ENCODE measurements at regions not wholly inside any gene's neighbourhood (a gene's known extent, or its start where the extent isn't known, plus 50 kb on each side); places are given as distances from the start of the nearest gene placed in this dataset.

DNA sequence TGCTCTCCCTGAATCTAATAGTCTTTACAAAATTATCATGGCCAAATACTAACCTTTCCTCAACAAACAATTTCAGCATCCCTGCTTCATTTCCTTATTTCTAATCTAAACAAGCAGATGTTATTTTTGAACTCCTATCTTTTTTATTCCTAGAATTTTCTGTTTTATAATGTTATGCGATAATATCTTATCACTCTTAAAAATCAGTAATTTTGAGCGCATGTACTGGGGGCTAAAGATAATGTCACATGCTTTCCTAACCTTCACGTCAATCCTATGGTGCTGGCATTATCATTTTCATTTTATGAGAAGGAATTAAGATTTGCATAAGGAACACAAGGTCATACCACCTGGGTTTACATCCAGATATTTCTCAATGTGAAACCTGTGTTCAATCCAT lies 648.0 kb downstream of the BRINP1 start:
- TF ChIP-seq, protein P1, sequence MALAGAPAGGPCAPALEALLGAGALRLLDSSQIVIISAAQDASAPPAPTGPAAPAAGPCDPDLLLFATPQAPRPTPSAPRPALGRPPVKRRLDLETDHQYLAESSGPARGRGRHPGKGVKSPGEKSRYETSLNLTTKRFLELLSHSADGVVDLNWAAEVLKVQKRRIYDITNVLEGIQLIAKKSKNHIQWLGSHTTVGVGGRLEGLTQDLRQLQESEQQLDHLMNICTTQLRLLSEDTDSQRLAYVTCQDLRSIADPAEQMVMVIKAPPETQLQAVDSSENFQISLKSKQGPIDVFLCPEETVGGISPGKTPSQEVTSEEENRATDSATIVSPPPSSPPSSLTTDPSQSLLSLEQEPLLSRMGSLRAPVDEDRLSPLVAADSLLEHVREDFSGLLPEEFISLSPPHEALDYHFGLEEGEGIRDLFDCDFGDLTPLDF (CRISPR knock-in tag; IDR thresholded peaks at IDR 0.05): no peak
- TF ChIP-seq, protein P2, sequence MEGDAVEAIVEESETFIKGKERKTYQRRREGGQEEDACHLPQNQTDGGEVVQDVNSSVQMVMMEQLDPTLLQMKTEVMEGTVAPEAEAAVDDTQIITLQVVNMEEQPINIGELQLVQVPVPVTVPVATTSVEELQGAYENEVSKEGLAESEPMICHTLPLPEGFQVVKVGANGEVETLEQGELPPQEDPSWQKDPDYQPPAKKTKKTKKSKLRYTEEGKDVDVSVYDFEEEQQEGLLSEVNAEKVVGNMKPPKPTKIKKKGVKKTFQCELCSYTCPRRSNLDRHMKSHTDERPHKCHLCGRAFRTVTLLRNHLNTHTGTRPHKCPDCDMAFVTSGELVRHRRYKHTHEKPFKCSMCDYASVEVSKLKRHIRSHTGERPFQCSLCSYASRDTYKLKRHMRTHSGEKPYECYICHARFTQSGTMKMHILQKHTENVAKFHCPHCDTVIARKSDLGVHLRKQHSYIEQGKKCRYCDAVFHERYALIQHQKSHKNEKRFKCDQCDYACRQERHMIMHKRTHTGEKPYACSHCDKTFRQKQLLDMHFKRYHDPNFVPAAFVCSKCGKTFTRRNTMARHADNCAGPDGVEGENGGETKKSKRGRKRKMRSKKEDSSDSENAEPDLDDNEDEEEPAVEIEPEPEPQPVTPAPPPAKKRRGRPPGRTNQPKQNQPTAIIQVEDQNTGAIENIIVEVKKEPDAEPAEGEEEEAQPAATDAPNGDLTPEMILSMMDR (IDR thresholded peaks at IDR 0.05): no peak
- TF ChIP-seq IRF2 (CRISPR knock-in tag; IDR thresholded peaks at IDR 0.05; ENCODE audit: borderline replicate concordance, low read depth): no peak
- no peak for TF ChIP-seq PRRX2 (CRISPR knock-in tag; IDR thresholded peaks at IDR 0.05)
- no peak for TF ChIP-seq ZNF138 (CRISPR knock-in tag; conservative IDR thresholded peaks at IDR 0.05)
- no peak for TF ChIP-seq KAT7 (CRISPR knock-in tag; IDR thresholded peaks at IDR 0.05; ENCODE audit: borderline replicate concordance)
- TF ChIP-seq, protein P3, sequence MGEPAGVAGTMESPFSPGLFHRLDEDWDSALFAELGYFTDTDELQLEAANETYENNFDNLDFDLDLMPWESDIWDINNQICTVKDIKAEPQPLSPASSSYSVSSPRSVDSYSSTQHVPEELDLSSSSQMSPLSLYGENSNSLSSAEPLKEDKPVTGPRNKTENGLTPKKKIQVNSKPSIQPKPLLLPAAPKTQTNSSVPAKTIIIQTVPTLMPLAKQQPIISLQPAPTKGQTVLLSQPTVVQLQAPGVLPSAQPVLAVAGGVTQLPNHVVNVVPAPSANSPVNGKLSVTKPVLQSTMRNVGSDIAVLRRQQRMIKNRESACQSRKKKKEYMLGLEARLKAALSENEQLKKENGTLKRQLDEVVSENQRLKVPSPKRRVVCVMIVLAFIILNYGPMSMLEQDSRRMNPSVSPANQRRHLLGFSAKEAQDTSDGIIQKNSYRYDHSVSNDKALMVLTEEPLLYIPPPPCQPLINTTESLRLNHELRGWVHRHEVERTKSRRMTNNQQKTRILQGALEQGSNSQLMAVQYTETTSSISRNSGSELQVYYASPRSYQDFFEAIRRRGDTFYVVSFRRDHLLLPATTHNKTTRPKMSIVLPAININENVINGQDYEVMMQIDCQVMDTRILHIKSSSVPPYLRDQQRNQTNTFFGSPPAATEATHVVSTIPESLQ (CRISPR knock-in tag; IDR thresholded peaks at IDR 0.05): no peak
- TF ChIP-seq, protein P4, sequence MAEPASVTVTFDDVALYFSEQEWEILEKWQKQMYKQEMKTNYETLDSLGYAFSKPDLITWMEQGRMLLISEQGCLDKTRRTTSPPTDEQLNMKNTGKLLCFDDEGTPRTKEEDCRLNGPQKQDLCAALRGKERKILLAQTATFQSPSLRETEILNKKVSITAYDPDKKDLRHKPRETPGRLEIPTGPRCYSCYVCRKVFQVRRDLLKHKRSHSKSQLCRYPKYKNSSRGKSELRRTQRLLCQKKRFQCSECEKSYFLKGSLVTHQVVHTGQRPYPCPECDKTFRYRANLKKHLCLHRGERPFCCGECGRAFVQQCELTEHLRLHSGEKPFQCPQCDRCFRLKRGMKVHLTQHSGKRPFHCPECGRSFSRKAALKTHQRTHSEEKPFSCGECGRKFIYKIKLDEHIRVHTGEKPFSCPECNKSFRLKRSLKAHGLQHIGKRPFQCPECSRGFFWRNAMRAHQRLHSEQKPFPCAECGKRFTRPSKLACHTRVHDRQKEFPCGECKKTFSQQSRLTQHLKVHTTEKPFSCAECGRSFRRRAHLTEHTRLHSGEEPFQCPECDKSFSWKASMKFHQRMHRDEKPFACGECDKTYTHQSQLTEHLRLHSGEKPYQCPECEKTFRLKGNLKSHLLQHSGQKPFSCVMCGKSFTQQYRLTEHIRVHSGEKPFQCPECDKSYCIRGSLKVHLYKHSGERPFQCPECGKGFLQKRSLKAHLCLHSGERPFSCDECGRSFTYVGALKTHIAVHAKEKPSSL (CRISPR knock-in tag; conservative IDR thresholded peaks at IDR 0.05): no peak
- TF ChIP-seq NR2C2 (CRISPR knock-in tag; IDR thresholded peaks at IDR 0.05): no peak
- no peak for TF ChIP-seq ETV6 (CRISPR knock-in tag; IDR thresholded peaks at IDR 0.05)

Measured in WTC11 (cell line).